GM21367 (cell line): ENCODE measurements at regions not wholly inside any gene's neighbourhood (a gene's known extent, or its start where the extent isn't known, plus 50 kb on each side); places are given as distances from the start of the nearest gene placed in this dataset.

Experiments
- ATAC-seq: cut with Tn5 transposase; IDR thresholded peaks from one replicate; pipeline ENCODE4 v1.9.1; 2021; ENCODE audit not compliant: unreplicated experiment

GRCh38 chr5:5576744-5577143, 154.3 kb downstream of the ICE1 start:
- no peak for ATAC-seq

GRCh38 chr5:5575461-5575860, 153.0 kb downstream of the ICE1 start:
- ATAC-seq, result no peak

GRCh38 chr5:5573798-5574380, 151.4 kb downstream of the ICE1 start:
- ATAC-seq, result no peak

- no peak for ATAC-seq
These were observed 150.7 kb downstream of the ICE1 start for GRCh38 chr5:5572976-5573797.

GRCh38 chr5:5572010-5572865, 149.8 kb downstream of the ICE1 start:
- no peak for ATAC-seq

GRCh38 chr5:5570646-5571045, 148.2 kb downstream of the ICE1 start:
- no peak for ATAC-seq

GRCh38 chr5:5564898-5565297, 142.4 kb downstream of the ICE1 start:
- ATAC-seq, result no peak

- no peak for ATAC-seq
These were observed 137.5 kb downstream of the ICE1 start for GRCh38 chr5:5560016-5560415.

GRCh38 chr5:5558638-5559527, 136.4 kb downstream of the ICE1 start:
- ATAC-seq, result no peak

- ATAC-seq, result no peak
These were observed 135.6 kb downstream of the ICE1 start for GRCh38 chr5:5558102-5558501.

- ATAC-seq, result no peak
These were observed 129.0 kb downstream of the ICE1 start for GRCh38 chr5:5551499-5551898.

- no peak for ATAC-seq
These were observed 123.9 kb downstream of the ICE1 start for GRCh38 chr5:5546408-5546807.

GRCh38 chr5:5544094-5544663, 121.7 kb downstream of the ICE1 start:
- no peak for ATAC-seq

- ATAC-seq, result no peak
These were observed 120.2 kb downstream of the ICE1 start for GRCh38 chr5:5542654-5543053.

- no peak for ATAC-seq
These were observed 117.6 kb downstream of the ICE1 start for GRCh38 chr5:5540065-5540464.
